ENCODE measurements at regions not wholly inside any gene's neighbourhood (a gene's known extent, or its start where the extent isn't known, plus 50 kb on each side); places are given as distances from the start of the nearest gene placed in this dataset.

DNA sequence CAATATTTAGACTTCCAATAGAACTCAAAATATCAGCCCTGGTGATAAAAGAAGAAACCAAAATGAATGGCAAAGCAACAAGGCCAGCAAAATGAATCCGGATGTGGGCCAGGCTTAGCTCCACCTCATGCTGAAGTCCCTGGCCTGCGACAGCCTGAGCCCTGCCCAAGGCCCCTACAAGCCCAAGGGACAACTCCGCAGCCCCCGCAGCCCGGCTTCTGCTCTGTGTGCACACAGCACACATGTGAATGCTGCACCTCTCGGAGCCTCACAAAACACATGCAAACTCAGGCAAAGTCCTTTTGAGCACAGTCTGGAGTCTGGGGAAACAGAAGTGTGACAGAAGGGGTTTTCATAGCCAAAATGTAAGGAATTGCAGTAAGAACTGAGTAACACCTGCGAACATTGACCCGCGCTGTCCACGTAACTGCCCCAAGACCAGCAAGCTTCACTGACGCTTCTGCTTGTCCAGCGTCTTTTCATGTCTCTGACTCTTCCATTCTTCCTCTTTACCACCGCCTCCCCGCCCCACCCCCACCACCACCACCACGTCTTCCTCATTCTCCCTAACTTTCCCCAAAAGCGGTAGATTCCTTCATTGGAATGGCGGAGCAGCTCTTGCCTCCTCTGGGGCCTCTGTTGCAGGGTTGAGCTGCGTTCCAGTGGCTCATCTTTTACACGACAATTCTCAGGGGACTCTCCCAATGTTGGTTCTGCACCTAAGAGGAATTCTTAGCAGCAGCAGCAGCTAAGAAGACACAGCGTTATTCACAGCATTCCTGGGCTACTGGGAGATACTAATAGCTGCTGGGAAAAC, 136.4 kb upstream of the COPS8 start:
- Histone ChIP-seq H3K27ac (ENCODE audit: low read depth in 1 of 2, low read length in 1 of 2) (no peak overlapping the region), H3K4me3 (no peak overlapping the region), H3K27me3 (ENCODE audit: control insufficient read depth in 3 of 3, insufficient read depth in 3 of 3, low read length in 2 of 3) (no peaks in the 10 kb centered on the region), H3K4me1 (ENCODE audit: control insufficient read depth in 5 of 5, insufficient read depth in 5 of 5, low read length in 5 of 5) (peaks cover 0 to 8% (median 0%) of the 10 kb centered on the region in 5 donors), H3K9ac (ENCODE audit: insufficient read depth in 1 of 2, low read length in 2 of 2) (no peak overlapping the region), H3K36me3 (ENCODE audit: control insufficient read depth in 4 of 4, insufficient read depth in 4 of 4, low read length in 4 of 4) (no peaks in the 10 kb centered on the region), H3K9me3 (ENCODE audit: control insufficient read depth in 4 of 4, insufficient read depth in 3 of 4, low read length in 3 of 4) (peaks cover 0 to 2% (median 0%) of the 10 kb centered on the region in 4 donors)
- DNase-seq (no peak), ATAC-seq (ENCODE audit: insufficient read depth, low FRiP score) (no peak)
- 80 to 87% methylated on average over 20 of the region's 20 CpGs for WGBS, 2 donors
- TF ChIP-seq, protein P1, sequence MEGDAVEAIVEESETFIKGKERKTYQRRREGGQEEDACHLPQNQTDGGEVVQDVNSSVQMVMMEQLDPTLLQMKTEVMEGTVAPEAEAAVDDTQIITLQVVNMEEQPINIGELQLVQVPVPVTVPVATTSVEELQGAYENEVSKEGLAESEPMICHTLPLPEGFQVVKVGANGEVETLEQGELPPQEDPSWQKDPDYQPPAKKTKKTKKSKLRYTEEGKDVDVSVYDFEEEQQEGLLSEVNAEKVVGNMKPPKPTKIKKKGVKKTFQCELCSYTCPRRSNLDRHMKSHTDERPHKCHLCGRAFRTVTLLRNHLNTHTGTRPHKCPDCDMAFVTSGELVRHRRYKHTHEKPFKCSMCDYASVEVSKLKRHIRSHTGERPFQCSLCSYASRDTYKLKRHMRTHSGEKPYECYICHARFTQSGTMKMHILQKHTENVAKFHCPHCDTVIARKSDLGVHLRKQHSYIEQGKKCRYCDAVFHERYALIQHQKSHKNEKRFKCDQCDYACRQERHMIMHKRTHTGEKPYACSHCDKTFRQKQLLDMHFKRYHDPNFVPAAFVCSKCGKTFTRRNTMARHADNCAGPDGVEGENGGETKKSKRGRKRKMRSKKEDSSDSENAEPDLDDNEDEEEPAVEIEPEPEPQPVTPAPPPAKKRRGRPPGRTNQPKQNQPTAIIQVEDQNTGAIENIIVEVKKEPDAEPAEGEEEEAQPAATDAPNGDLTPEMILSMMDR (IDR thresholded peaks at IDR 0.05; ENCODE audit: control extremely low read depth, extremely low read depth), result no peak

DNA sequence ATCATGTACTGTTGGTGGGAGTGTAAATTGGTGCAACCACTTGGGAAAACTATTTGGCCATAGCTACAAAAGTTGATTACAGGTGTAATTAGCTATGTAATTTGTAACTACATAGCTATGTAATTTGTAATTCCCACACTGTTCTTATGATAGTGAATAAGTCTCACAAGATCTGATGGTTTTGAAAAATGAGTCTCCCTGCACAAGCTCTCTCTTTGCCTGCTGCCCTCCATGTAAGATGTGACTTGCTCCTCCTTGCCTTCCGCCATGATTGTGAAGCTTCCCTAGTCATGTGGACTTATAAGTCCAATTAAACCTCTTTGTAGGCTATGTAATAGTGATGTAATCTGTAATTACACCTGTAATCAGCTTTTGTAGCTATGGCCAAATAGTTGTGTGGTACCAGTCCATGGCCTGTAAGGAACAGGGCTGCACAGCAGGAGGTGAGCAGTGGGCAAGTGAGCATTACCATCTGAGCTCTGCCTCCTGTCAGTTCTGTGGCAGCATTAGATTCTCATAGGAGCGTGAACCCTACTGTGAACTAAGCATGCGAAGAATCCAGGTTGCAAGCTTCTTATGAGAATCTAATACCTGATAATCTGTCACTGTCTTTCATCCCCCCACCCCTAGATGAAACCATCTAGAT, 133.7 kb upstream of the COPS8 start:
- 96 to 97% methylated on average over 3 of the region's 3 CpGs for WGBS, 2 donors
- peaks cover 0 to 4% (median 0%) of the 10 kb centered on the region in 5 donors for H3K4me1 ChIP-seq (ENCODE audit: control insufficient read depth in 5 of 5, insufficient read depth in 5 of 5, low read length in 5 of 5)
- TF ChIP-seq, protein P1 (IDR thresholded peaks at IDR 0.05; ENCODE audit: control extremely low read depth, extremely low read depth), result no peak
- peaks cover 0 to 2% (median 0%) of the 10 kb centered on the region in 4 donors for H3K9me3 ChIP-seq (ENCODE audit: control insufficient read depth in 4 of 4, insufficient read depth in 3 of 4, low read length in 3 of 4)
- no peak for ATAC-seq (ENCODE audit: insufficient read depth, low FRiP score)
- H3K9ac ChIP-seq (ENCODE audit: insufficient read depth in 1 of 2, low read length in 2 of 2), result no peak overlapping the region
- H3K4me3 ChIP-seq, result no peak overlapping the region
- H3K27me3 ChIP-seq (ENCODE audit: control insufficient read depth in 3 of 3, insufficient read depth in 3 of 3, low read length in 2 of 3), result no peaks in the 10 kb centered on the region
- H3K27ac ChIP-seq (ENCODE audit: low read depth in 1 of 2, low read length in 1 of 2), result no peak overlapping the region
- no peaks in the 10 kb centered on the region for H3K36me3 ChIP-seq (ENCODE audit: control insufficient read depth in 4 of 4, insufficient read depth in 4 of 4, low read length in 4 of 4)
- no peak for DNase-seq

DNA sequence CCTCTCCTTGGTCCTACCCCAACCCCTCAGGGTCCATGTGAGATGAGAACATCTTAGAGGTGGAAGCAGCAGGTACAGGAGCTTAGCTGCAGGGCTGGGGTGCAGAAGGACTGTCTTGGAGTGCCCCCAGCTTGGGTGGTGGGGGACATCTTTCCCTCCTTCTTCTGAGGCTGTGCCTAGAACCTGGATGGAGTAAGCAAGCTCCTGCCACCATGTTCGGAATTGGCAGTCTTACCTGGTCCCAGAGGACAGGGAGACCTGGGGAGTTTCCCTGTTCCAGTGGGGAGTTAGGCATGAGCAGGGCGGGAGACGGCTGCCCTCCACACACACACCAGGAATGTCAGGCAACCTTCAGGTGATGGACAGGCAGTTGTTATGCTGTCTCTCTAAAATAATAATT, 131.0 kb upstream of the COPS8 start:
- 96 to 98% methylated on average over 3 of the region's 3 CpGs for WGBS, 2 donors
- Histone ChIP-seq H3K4me3 (no peak overlapping the region), H3K4me1 (ENCODE audit: control insufficient read depth in 5 of 5, insufficient read depth in 5 of 5, low read length in 5 of 5) (peaks cover 0 to 9% (median 0%) of the 10 kb centered on the region in 5 donors), H3K27me3 (ENCODE audit: control insufficient read depth in 3 of 3, insufficient read depth in 3 of 3, low read length in 2 of 3) (no peaks in the 10 kb centered on the region), H3K9ac (ENCODE audit: insufficient read depth in 1 of 2, low read length in 2 of 2) (no peak overlapping the region), H3K27ac (ENCODE audit: low read depth in 1 of 2, low read length in 1 of 2) (no peak overlapping the region), H3K36me3 (ENCODE audit: control insufficient read depth in 4 of 4, insufficient read depth in 4 of 4, low read length in 4 of 4) (no peaks in the 10 kb centered on the region), H3K9me3 (ENCODE audit: control insufficient read depth in 4 of 4, insufficient read depth in 3 of 4, low read length in 3 of 4) (peaks cover 0 to 2% (median 0%) of the 10 kb centered on the region in 4 donors)
- TF ChIP-seq, protein P1 (IDR thresholded peaks at IDR 0.05; ENCODE audit: control extremely low read depth, extremely low read depth), result no peak
- no peak for ATAC-seq (ENCODE audit: insufficient read depth, low FRiP score)
- no peak for DNase-seq
